NB4 (cell line): ENCODE measurements at regions not wholly inside any gene's neighbourhood (a gene's known extent, or its start where the extent isn't known, plus 50 kb on each side); places are given as distances from the start of the nearest gene placed in this dataset.

Source experiments
- DNase-seq: peaks from one replicate; pipeline ENCODE4 v3.0.0; 2010; ENCODE audit warnings: low read depth
- H3K4me3 ChIP-seq: one replicate; pipeline ENCODE4 v1.5.1; 2011; ENCODE audit warnings: mild to moderate bottlenecking, low read depth, low read length, moderate library complexity
- MYC ChIP-seq: IDR thresholded peaks from 2 replicates; pipeline ENCODE4 v1.6.1; 2011; ENCODE audit warnings: low read depth, low read length
- POLR2A ChIP-seq: IDR thresholded peaks from 2 replicates; pipeline ENCODE4 v1.6.1; 2011; ENCODE audit warnings: mild to moderate bottlenecking; ENCODE audit not compliant: insufficient read length; ENCODE audit errors: extremely low read depth
- TF ChIP-seq, protein P1 (sequence below): IDR thresholded peaks from 2 replicates; pipeline ENCODE4 v1.6.1; 2011; ENCODE audit warnings: low read depth, low read length
- TF ChIP-seq, protein P2 (sequence below): IDR thresholded peaks from one replicate; pipeline ENCODE4 v1.5.1; 2012; ENCODE audit warnings: low read depth, low read length

DNA sequence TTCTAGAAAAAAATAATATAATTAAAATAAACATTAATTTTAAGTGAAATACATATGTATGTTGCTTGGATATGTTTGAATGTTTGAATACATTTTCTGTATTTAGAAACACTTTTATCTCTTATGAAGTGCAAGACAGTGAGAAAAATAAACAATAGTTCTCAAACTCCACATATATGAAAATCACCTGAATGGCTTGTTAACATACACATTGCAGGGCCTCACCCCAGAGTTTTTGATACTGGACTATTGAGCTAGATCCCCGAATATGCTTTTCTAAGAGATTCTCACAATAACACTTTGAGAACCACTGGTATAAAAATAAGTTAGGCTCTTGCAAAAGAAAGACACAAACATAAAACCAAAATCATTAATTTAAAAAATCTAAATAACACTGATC lies 1570.3 kb upstream of the PRR20A start:
- no peak overlapping the region for H3K4me3 ChIP-seq
- TF ChIP-seq MYC (no peak), POLR2A (no peak)
- TF ChIP-seq, protein P1, sequence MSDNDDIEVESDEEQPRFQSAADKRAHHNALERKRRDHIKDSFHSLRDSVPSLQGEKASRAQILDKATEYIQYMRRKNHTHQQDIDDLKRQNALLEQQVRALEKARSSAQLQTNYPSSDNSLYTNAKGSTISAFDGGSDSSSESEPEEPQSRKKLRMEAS = no peak
- TF ChIP-seq, protein P2, sequence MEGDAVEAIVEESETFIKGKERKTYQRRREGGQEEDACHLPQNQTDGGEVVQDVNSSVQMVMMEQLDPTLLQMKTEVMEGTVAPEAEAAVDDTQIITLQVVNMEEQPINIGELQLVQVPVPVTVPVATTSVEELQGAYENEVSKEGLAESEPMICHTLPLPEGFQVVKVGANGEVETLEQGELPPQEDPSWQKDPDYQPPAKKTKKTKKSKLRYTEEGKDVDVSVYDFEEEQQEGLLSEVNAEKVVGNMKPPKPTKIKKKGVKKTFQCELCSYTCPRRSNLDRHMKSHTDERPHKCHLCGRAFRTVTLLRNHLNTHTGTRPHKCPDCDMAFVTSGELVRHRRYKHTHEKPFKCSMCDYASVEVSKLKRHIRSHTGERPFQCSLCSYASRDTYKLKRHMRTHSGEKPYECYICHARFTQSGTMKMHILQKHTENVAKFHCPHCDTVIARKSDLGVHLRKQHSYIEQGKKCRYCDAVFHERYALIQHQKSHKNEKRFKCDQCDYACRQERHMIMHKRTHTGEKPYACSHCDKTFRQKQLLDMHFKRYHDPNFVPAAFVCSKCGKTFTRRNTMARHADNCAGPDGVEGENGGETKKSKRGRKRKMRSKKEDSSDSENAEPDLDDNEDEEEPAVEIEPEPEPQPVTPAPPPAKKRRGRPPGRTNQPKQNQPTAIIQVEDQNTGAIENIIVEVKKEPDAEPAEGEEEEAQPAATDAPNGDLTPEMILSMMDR = no peak
- no peak for DNase-seq

DNA sequence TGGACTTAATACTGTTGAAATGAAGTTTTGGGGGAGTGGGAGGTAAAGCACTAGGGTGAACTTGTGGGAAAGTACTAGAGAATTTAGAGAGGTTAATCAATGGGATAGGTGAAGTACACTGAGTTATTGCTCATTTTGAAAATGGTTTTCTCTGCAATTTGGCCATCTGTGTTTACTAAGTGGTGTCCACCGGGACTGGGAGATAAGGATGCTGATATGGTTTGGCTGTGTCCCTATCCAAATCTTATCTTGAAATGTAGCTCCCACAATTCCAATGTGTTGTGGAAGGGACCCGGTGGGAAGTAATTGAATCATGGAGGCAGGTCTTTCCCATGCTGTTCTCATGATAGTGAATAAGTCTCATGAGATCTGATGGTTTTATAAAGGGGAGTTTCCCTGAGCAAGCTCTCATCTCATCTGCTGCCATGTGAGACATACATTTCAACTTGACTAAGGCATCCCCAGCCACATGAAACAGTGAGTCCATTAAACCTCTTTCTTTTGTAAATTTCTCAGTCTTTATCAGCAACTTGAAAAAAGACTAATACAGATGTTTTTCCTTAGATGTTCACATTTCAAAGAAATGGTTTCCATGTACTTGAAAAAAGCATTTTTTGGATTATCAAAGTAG lies 1569.4 kb upstream of the PRR20A start:
- H3K4me3 ChIP-seq = no peak overlapping the region
- no peak for DNase-seq
- TF ChIP-seq, protein P1 = no peak
- no peak for TF ChIP-seq POLR2A

DNA sequence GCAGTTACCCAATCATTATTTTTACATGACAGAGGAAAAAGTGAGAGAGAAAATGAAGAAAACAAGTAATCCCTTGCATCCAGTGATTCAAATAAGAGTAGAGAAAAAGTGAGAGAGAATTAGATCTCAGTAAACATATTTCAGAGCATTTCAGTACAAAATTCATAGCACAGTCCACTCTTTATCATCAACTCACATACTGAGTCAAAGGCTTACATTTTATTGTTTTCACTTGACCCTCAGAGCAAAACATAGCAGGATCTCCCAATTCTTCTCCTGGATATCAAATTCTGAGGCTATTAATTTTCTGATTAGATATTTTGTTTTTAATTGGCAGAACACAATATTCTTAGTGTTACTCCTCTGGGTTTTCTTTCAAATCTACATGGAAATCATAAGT lies 1568.3 kb upstream of the PRR20A start:
- TF ChIP-seq MYC (no peak), POLR2A (no peak)
- H3K4me3 ChIP-seq = no peak overlapping the region
- no peak for DNase-seq

DNA sequence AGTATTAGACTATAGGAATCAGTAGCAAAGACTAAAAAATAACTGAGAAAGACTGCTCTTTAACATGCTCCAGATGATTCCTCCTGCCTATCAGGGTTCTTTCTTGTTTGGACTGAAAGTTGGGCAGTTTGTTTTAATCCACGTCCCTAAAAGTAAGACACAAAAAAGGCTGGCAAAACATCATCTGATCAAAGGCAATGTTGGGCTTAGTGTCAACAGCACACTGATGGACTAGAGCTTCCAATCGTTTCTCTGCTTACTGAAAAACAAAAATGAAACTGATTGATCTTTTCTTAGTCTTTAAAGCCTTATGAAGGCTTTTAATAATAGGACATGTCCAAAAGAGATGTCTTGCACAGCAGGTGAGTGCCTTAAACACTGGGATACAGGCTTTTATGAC lies 1567.9 kb upstream of the PRR20A start:
- DNase-seq = no peak
- TF ChIP-seq, protein P2 = no peak
- TF ChIP-seq, protein P1 = no peak
- TF ChIP-seq MYC (no peak), POLR2A (no peak)
- H3K4me3 ChIP-seq = no peak overlapping the region

- DNase-seq = no peak
- TF ChIP-seq, protein P1 = no peak
- TF ChIP-seq, protein P2 = no peak
- TF ChIP-seq POLR2A (no peak), MYC (no peak)
- no peak overlapping the region for H3K4me3 ChIP-seq
These were observed 1567.2 kb upstream of the PRR20A start for GRCh38 chr13:55573565-55573964.

DNA sequence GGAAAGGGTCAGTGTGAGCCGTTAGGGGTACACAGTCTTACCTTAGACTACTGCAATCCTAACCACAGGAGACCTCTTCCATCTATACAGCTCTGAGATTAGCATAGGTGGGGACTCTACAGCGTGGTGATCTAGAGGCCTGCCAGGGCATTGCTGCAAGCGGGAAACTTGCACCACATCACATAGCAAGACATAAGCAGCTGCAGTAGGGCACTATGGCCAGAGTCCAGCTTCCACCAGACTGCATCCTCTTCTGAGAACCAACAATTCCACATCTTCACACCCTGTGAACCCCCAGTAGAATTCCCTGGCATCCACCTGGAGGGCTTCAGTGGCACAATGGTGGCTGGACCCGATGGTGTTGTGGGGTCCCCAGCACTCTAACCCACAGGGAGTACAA lies 1564.3 kb upstream of the PRR20A start:
- TF ChIP-seq, protein P2 = no peak
- TF ChIP-seq MYC (no peak), POLR2A (no peak)
- TF ChIP-seq, protein P1 = no peak
- no peak for DNase-seq
- no peak overlapping the region for H3K4me3 ChIP-seq
